ENCODE measurements at regions not wholly inside any gene's neighbourhood (a gene's known extent, or its start where the extent isn't known, plus 50 kb on each side); places are given as distances from the start of the nearest gene placed in this dataset.

GRCh38 chr4:23163647-23164436 lies 471.1 kb downstream of the GBA3 start:
- Histone ChIP-seq H3K27me3 (no peaks in the 10 kb centered on the region), H3K4me1 (no peaks in the 10 kb centered on the region), H3K4me3 (no peak overlapping the region), H3K9me3 (no peaks in the 10 kb centered on the region), H3K27ac (no peak overlapping the region), H3K36me3 (no peaks in the 10 kb centered on the region)
- no peak for DNase-seq
- TF ChIP-seq, protein P1, sequence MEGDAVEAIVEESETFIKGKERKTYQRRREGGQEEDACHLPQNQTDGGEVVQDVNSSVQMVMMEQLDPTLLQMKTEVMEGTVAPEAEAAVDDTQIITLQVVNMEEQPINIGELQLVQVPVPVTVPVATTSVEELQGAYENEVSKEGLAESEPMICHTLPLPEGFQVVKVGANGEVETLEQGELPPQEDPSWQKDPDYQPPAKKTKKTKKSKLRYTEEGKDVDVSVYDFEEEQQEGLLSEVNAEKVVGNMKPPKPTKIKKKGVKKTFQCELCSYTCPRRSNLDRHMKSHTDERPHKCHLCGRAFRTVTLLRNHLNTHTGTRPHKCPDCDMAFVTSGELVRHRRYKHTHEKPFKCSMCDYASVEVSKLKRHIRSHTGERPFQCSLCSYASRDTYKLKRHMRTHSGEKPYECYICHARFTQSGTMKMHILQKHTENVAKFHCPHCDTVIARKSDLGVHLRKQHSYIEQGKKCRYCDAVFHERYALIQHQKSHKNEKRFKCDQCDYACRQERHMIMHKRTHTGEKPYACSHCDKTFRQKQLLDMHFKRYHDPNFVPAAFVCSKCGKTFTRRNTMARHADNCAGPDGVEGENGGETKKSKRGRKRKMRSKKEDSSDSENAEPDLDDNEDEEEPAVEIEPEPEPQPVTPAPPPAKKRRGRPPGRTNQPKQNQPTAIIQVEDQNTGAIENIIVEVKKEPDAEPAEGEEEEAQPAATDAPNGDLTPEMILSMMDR (IDR thresholded peaks at IDR 0.05) = no peak
- TF ChIP-seq POLR2A (IDR thresholded peaks at IDR 0.05) = no peak

- no peak for DNase-seq
- H3K27ac ChIP-seq = no peak overlapping the region
- TF ChIP-seq POLR2A (IDR thresholded peaks at IDR 0.05) = no peak
- TF ChIP-seq, protein P1 (IDR thresholded peaks at IDR 0.05) = no peak
- no peak overlapping the region for H3K4me3 ChIP-seq
- H3K4me1 ChIP-seq = no peaks in the 10 kb centered on the region
- no peaks in the 10 kb centered on the region for H3K9me3 ChIP-seq
- no peaks in the 10 kb centered on the region for H3K27me3 ChIP-seq
- H3K36me3 ChIP-seq = no peaks in the 10 kb centered on the region
Observed at GRCh38 chr4:23162275-23162674, 469.5 kb downstream of the GBA3 start.

DNA sequence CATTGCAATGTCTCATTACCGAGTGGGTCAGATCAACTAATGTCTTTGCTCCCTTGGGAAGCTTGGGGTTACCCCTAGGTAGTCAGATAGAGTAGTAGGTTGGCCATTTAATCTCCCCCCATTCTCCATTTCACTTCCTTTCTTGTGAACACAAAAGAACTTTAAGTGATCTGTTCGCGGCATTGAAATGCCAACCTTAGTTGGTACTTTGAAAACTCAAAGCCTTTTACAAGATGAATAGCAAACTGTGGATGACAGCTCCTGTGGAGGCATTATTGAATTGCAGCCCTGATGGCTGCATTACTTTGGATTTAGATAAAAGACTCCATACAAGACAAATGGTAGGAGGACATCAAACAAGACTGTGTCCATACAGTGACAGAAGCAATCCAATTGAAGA lies 469.1 kb downstream of the GBA3 start:
- no peak for DNase-seq
- H3K27me3 ChIP-seq = no peaks in the 10 kb centered on the region
- H3K4me1 ChIP-seq = no peaks in the 10 kb centered on the region
- no peak overlapping the region for H3K27ac ChIP-seq
- no peak for TF ChIP-seq POLR2A (IDR thresholded peaks at IDR 0.05)
- TF ChIP-seq, protein P1 (IDR thresholded peaks at IDR 0.05) = no peak
- H3K9me3 ChIP-seq = no peaks in the 10 kb centered on the region
- H3K4me3 ChIP-seq = no peak overlapping the region
- no peaks in the 10 kb centered on the region for H3K36me3 ChIP-seq

GRCh38 chr4:23153076-23153475 lies 460.3 kb downstream of the GBA3 start:
- H3K27ac ChIP-seq = no peak overlapping the region
- H3K4me1 ChIP-seq = no peaks in the 10 kb centered on the region
- no peaks in the 10 kb centered on the region for H3K36me3 ChIP-seq
- H3K4me3 ChIP-seq = no peak overlapping the region
- no peak for TF ChIP-seq POLR2A (IDR thresholded peaks at IDR 0.05)
- TF ChIP-seq, protein P1 (IDR thresholded peaks at IDR 0.05) = no peak
- DNase-seq = no peak
- no peaks in the 10 kb centered on the region for H3K27me3 ChIP-seq
- no peaks in the 10 kb centered on the region for H3K9me3 ChIP-seq

- no peak for TF ChIP-seq POLR2A (IDR thresholded peaks at IDR 0.05)
- TF ChIP-seq, protein P1 (IDR thresholded peaks at IDR 0.05) = no peak
- no peak overlapping the region for H3K27ac ChIP-seq
Observed at GRCh38 chr4:23149815-23150214, 457.1 kb downstream of the GBA3 start.

More at GRCh38 chr4:23149815-23150214, 457.1 kb downstream of the GBA3 start:
- H3K36me3 ChIP-seq = no peaks in the 10 kb centered on the region
- DNase-seq = no peak
- no peaks in the 10 kb centered on the region for H3K4me1 ChIP-seq
- H3K9me3 ChIP-seq = no peaks in the 10 kb centered on the region
- no peak overlapping the region for H3K4me3 ChIP-seq
- H3K27me3 ChIP-seq = no peaks in the 10 kb centered on the region
